ENCODE measurements at regions not wholly inside any gene's neighbourhood (a gene's known extent, or its start where the extent isn't known, plus 50 kb on each side); places are given as distances from the start of the nearest gene placed in this dataset.

DNA sequence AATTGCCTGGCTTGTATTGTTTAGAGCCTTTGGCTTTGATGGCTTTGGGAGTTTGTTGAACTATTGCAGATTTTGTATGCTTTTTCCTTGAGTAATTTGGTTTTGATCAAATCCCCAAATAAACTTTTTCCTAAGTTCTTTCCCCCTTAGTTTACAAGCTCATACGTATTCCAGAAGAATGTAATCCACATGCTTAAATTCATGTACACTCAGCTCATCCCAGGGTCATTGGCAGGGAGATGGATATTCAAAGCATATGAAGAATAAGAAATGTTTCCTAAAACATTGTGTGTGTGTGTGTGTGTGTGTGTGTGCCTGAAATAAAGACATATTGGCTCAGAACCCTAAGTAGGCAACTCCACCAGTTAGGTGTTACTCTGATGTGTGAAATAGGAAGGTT lies 89.4 kb downstream of the TMEM30B start:
- TF ChIP-seq, protein P1, sequence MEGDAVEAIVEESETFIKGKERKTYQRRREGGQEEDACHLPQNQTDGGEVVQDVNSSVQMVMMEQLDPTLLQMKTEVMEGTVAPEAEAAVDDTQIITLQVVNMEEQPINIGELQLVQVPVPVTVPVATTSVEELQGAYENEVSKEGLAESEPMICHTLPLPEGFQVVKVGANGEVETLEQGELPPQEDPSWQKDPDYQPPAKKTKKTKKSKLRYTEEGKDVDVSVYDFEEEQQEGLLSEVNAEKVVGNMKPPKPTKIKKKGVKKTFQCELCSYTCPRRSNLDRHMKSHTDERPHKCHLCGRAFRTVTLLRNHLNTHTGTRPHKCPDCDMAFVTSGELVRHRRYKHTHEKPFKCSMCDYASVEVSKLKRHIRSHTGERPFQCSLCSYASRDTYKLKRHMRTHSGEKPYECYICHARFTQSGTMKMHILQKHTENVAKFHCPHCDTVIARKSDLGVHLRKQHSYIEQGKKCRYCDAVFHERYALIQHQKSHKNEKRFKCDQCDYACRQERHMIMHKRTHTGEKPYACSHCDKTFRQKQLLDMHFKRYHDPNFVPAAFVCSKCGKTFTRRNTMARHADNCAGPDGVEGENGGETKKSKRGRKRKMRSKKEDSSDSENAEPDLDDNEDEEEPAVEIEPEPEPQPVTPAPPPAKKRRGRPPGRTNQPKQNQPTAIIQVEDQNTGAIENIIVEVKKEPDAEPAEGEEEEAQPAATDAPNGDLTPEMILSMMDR (IDR thresholded peaks at IDR 0.05): no peak

DNA sequence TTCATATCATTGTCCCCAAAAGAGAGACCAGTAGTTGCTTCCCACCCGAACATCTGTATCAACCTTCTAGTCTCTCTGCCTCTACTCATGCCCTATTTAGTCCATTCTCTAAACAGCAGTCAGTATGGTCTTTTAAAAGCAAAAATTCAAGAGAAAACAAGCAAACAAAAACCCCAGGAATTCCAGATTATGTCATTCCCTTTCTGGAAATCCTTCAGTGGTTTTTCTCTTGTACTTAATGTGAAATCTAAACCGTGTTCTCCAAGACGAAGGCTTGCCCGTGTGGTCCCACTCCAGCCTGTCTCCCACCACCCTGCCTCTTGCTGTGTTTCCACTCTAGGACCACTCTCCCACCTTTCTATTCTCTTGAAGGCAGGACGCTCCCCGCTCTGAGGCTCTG lies 90.8 kb downstream of the TMEM30B start:
- TF ChIP-seq, protein P1 (IDR thresholded peaks at IDR 0.05): no peak

GRCh38 chr14:61188978-61189808 lies 91.9 kb downstream of the TMEM30B start:
- TF ChIP-seq, protein P1 (IDR thresholded peaks at IDR 0.05): no peak

GRCh38 chr14:61188196-61188595 lies 92.9 kb downstream of the TMEM30B start:
- TF ChIP-seq, protein P1 (IDR thresholded peaks at IDR 0.05): no peak

DNA sequence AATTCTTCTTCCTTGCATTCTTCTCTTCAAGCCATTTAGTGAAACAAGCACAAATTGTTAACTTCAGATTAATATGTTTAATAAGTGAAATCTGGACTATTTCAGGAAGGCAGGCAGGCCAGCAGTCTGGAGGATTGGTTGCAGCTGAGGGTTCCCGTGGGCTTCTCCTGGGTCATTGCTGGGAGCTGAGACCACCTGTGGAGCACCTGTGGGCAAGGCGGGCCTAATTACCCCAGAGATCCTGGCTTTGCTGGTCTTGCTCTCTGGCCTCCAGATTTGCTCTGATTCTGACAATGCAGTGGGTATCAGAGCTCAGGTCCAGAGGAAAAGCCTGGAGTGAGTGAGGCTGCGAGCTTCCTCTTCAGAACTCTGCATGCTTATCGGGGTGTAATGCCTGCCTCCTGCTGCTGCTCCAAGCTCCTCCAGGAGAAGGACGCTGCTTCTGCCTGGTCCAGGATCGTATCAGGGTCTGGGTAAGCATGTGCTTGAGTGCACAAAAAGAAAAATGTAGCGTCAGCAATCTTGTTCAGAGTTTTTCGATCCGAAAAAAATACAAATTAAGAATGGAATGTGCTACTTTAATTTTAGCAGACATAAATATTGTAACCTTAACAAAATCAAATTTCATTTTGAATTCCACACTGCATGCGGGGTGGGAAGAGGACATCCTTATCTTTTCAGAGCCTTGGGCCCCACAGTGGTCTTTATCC lies 93.8 kb downstream of the TMEM30B start:
- TF ChIP-seq, protein P1 (IDR thresholded peaks at IDR 0.05): no peak

- TF ChIP-seq, protein P1 (IDR thresholded peaks at IDR 0.05): no peak
These were observed 94.6 kb downstream of the TMEM30B start for GRCh38 chr14:61186341-61187195.

GRCh38 chr14:61185534-61185933 lies 95.6 kb downstream of the TMEM30B start:
- TF ChIP-seq, protein P1 (IDR thresholded peaks at IDR 0.05): no peak

All from LNCAP (cell line).